ENCODE measurements at regions not wholly inside any gene's neighbourhood (a gene's known extent, or its start where the extent isn't known, plus 50 kb on each side); places are given as distances from the start of the nearest gene placed in this dataset.

GRCh38 chr2:189233527-189233926 is 54.0 kb upstream of the COL5A2 start:
- dilution Hi-C loops (cut with HindIII; ENCODE audit: low sequenced_read_pairs, unreplicated experiment) = no loop called here
- H3K23ac ChIP-seq (ENCODE audit: low read depth, low read length) = no peak overlapping the region
- DNase-seq (peak; percentile 58), ATAC-seq (ENCODE audit: low read depth) (no peak)
- no peak overlapping the region for H2AFZ ChIP-seq (replicated peaks; ENCODE audit: low read length, poor library complexity)
- ChIA-PET CTCF (interaction anchor here (0.6 kb wide), 1 partner anchor 1286 kb away, joined by 3 read pairs; no protein-coding TSS in a partner anchor), POLR2A (ENCODE audit: unreplicated experiment) (no interaction called here)
- no peak overlapping the region for H3K9ac ChIP-seq (ENCODE audit: low read depth, low read length)
- WGBS, 2 experiments (ENCODE audit: extremely low coverage in 2 of 2, insufficient read length in 1 of 2) = no CpG with 5 or more reads among the region's 2 CpGs
- TF ChIP-seq POLR2A (IDR thresholded peaks at IDR 0.05; ENCODE audit: low read depth, low read length) = no peak
- peak; percentile 62 for TF ChIP-seq CEBPB (IDR thresholded peaks at IDR 0.05; ENCODE audit: low read depth, low read length)
- TF ChIP-seq FOS (IDR thresholded peaks at IDR 0.05; ENCODE audit: low read depth, low read length) = 0 out of 2 replicates have a peak, but pooled peaks have one; percentile 4
- no peak overlapping the region for H3K4me3 ChIP-seq (ENCODE audit: insufficient read depth, low read depth, low read length)
- intact Hi-C loops (cut with micrococcal nuclease) = no loop called here
- H3K4ac ChIP-seq (ENCODE audit: low read depth, low read length) = no peak overlapping the region
- H3K56ac ChIP-seq (ENCODE audit: extremely low read depth, insufficient read depth, low read length) = no peak overlapping the region
- H2BK20ac ChIP-seq (ENCODE audit: low read depth, low read length) = no peak overlapping the region
- no peak overlapping the region for H4K8ac ChIP-seq (ENCODE audit: low read depth in 2 of 2, low read length in 2 of 2)
- H3K4me2 ChIP-seq (ENCODE audit: low read depth, low read length) = no peak overlapping the region
- H2BK15ac ChIP-seq (ENCODE audit: low read depth, low read length) = no peak overlapping the region
- no peak overlapping the region for H4K5ac ChIP-seq (ENCODE audit: low read depth, low read length)
- H4K91ac ChIP-seq (ENCODE audit: insufficient read depth, low read depth, low read length) = no peak overlapping the region
- H3K18ac ChIP-seq (ENCODE audit: low read depth, low read length) = no peak overlapping the region
- no peak overlapping the region for H2AK9ac ChIP-seq (replicated peaks; ENCODE audit: low read depth, low read length, poor library complexity)
- no peaks in the 10 kb centered on the region for H3K36me3 ChIP-seq (ENCODE audit: control insufficient read depth, insufficient read depth, low read length)
- peak overlapping the region; percentile 67 for H2BK5ac ChIP-seq (ENCODE audit: low read depth, low read length, poor library complexity, severe bottlenecking)
- no peak overlapping the region for H3K14ac ChIP-seq (replicated peaks; ENCODE audit: low read depth, low read length)
- no TSS peak for BruUV-seq (replicated peaks)
- H3K79me1 ChIP-seq (ENCODE audit: low read depth in 1 of 2, low read length in 2 of 2) = no peaks in the 10 kb centered on the region
- in situ Hi-C loops (cut with MboI; ENCODE audit: low sequenced_read_pairs) = no loop called here
- H3K9me3 ChIP-seq (ENCODE audit: control insufficient read depth, insufficient read depth, low read length) = no peaks in the 10 kb centered on the region
- no peaks in the 10 kb centered on the region for H3K9me1 ChIP-seq (ENCODE audit: insufficient read depth, low read length)
- no peak overlapping the region for H3K27ac ChIP-seq (ENCODE audit: insufficient read depth, low read length)
- H2BK120ac ChIP-seq (ENCODE audit: low read depth, low read length) = no peak overlapping the region
- no peak overlapping the region for H2AK5ac ChIP-seq (ENCODE audit: low read depth, low read length)
- H3K27me3 ChIP-seq (ENCODE audit: control insufficient read depth, insufficient read depth, low read length) = no peaks in the 10 kb centered on the region
- H4K20me1 ChIP-seq (ENCODE audit: insufficient read depth, low read length) = no peaks in the 10 kb centered on the region
- H3K4me1 ChIP-seq (ENCODE audit: control insufficient read depth, insufficient read depth, low read length) = no peaks in the 10 kb centered on the region; the same call in 1 of the 2 replicates

Data from IMR-90 (cell line).